ENCODE measurements at regions not wholly inside any gene's neighbourhood (a gene's known extent, or its start where the extent isn't known, plus 50 kb on each side); places are given as distances from the start of the nearest gene placed in this dataset.
A peak's percentile ranks its signal among the peaks of the same experiment; 100 is the strongest.

- ATAC-seq, result peak; percentile 16
- POLR2A ChIA-PET, result interaction anchor here (0.6 kb wide), 1 partner anchor 454 kb away, joined by 3 read pairs; no protein-coding TSS in a partner anchor
- CTCF ChIA-PET, result interaction anchor here (2.0 kb wide), 1 partner anchor 16 kb away, joined by 6 read pairs; no protein-coding TSS in a partner anchor
- Mint-ChIP-seq H3K4me3 (peak overlapping the region; percentile 0), H3K27ac (peak overlapping the region; percentile 77), H3K36me3 (ENCODE audit: low read depth) (peaks cover 2% of the 10 kb centered on the region), H3K4me1 (ENCODE audit: low read depth) (peaks cover 57% of the 10 kb centered on the region), H3K9me3 (ENCODE audit: insufficient read depth) (no peaks in the 10 kb centered on the region), H3K27me3 (ENCODE audit: low read depth) (no peaks in the 10 kb centered on the region)
- DNase-seq, result peak; percentile 52
Observed at GRCh38 chr3:27877061-27878013, 155.2 kb upstream of the EOMES start.

DNA sequence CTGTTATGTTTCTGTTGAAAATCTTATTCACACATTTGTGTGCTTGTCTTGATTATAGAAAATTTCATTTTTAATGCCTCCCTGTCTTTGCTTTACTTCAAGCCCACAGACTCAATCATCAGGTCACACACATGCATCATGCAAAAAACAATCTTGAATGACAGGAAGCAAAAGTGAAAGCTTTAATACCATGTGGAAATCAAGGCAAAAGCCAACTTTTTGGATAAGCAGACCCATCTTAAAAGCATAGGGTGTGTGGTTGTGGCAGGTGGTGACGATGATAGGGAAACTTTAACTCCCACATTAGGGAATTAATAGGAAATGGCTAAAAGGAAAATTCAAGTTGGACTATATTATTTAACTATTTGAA lies 155.9 kb upstream of the EOMES start:
- H3K36me3 Mint-ChIP-seq (ENCODE audit: low read depth), result peaks cover 2% of the 10 kb centered on the region
- no peak for ATAC-seq
- ChIA-PET CTCF (interaction anchor here (1.2 to 2.0 kb wide), 2 partner anchors 17 to 43 kb away, joined by 3 to 6 read pairs; no protein-coding TSS in a partner anchor), POLR2A (interaction anchor here (0.6 kb wide), 1 partner anchor 454 kb away, joined by 3 read pairs; no protein-coding TSS in a partner anchor)
- DNase-seq, result no peak
- peak overlapping the region; percentile 0 for H3K4me3 Mint-ChIP-seq
- peaks cover 57% of the 10 kb centered on the region for H3K4me1 Mint-ChIP-seq (ENCODE audit: low read depth)
- no peaks in the 10 kb centered on the region for H3K9me3 Mint-ChIP-seq (ENCODE audit: insufficient read depth)
- H3K27me3 Mint-ChIP-seq (ENCODE audit: low read depth), result no peaks in the 10 kb centered on the region
- H3K27ac Mint-ChIP-seq, result peak overlapping the region; percentile 77

DNA sequence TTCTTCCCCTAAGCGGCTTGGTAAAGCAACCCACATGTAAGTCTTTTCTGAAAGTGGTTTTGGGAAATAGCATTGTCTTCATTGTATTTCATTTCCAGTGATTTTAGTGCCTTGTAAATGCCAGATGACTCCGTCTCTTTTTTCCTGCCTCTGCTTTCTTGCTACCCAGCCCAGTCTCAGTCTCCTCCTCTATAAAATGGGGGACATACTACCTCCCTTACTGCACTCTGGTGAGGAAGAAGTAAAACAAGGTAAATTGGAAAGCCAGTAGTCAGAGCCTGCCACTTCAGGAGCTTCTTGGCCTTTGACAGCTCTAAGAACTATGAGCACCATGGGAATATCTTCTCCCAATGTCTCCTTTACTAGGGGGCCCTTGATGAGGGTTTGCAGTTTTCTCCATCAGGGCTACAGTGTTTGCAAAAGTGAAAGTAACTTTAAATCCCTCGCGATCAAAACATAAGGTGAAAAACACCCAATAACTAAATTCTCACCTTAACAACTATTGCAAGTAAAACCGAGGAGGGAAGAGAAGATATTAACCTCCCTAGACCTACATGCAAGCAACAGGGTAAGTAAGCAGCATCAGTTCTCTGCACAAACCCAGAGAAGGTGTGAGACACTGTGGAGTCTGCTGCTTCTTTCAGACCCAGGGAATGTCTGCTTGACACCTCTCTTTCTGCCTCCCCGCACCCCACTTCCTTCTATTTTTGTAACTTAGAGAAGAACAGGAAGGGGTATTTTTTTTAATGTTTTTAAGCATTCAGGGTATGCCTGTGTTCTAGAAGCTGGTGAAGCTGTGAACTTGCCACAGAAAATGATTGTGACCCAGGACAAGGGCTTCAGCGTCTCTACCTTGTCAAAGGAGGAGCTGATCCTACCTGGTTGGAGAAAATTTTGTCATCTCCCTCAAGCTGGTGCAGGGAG lies 159.1 kb upstream of the EOMES start:
- Mint-ChIP-seq H3K27ac (peak overlapping the region; percentile 95), H3K4me3 (peak overlapping the region; percentile 85), H3K27me3 (ENCODE audit: low read depth) (no peaks in the 10 kb centered on the region), H3K9me3 (ENCODE audit: insufficient read depth) (no peaks in the 10 kb centered on the region), H3K36me3 (ENCODE audit: low read depth) (peaks cover 2% of the 10 kb centered on the region), H3K4me1 (ENCODE audit: low read depth) (peaks cover 55% of the 10 kb centered on the region)
- ChIA-PET POLR2A (interaction anchor here (0.6 to 1.7 kb wide), 3 partner anchors 12 to 468 kb away, joined by 3 to 6 read pairs (median 5); partner anchors contain the start of genes AZI2 and ZCWPW2), CTCF (interaction anchor here (1.1 to 1.9 kb wide), 3 partner anchors 20 to 452 kb away, joined by 3 to 11 read pairs (median 3); partner anchors contain the start of gene EOMES)
- DNase-seq (peak; percentile 69), ATAC-seq (peak; percentile 78)

- DNase-seq (no peak), ATAC-seq (no peak)
- Mint-ChIP-seq H3K4me3 (no peak overlapping the region), H3K27me3 (ENCODE audit: low read depth) (no peaks in the 10 kb centered on the region), H3K9me3 (ENCODE audit: insufficient read depth) (no peaks in the 10 kb centered on the region), H3K27ac (no peak overlapping the region), H3K36me3 (ENCODE audit: low read depth) (peaks cover 2% of the 10 kb centered on the region), H3K4me1 (ENCODE audit: low read depth) (peaks cover 39% of the 10 kb centered on the region)
- CTCF ChIA-PET, result no interaction called here
- POLR2A ChIA-PET, result no interaction called here
Observed at GRCh38 chr3:27883266-27883665, 161.1 kb upstream of the EOMES start.

DNA sequence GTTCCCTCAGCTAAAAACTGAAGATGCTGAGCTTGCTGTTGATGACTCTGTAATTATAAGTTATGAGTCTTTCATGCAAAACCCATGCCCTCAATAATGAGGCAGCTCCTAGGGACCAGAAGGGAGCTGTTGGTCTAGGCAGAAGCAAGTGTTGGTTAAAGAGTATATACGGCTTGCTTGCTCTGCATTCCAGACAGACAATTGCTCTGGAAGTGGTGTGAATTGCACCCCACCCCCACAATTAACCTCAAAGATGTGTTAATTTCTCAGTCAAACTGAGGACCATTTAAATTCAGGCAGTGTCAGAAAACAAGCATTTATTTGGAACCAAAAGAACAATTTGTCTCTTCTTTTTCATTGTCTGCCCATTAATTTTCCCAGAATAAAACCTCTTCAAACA lies 163.5 kb upstream of the EOMES start:
- DNase-seq (no peak), ATAC-seq (no peak)
- Mint-ChIP-seq H3K27ac (no peak overlapping the region), H3K9me3 (ENCODE audit: insufficient read depth) (no peaks in the 10 kb centered on the region), H3K36me3 (ENCODE audit: low read depth) (no peaks in the 10 kb centered on the region), H3K4me3 (no peak overlapping the region), H3K27me3 (ENCODE audit: low read depth) (no peaks in the 10 kb centered on the region), H3K4me1 (ENCODE audit: low read depth) (peaks cover 19% of the 10 kb centered on the region)
- ChIA-PET CTCF (interaction anchor here (1.5 kb wide), 1 partner anchor 173 kb away, joined by 3 read pairs; no protein-coding TSS in a partner anchor), POLR2A (no interaction called here)

GRCh38 chr3:27888562-27888961 lies 166.4 kb upstream of the EOMES start:
- H3K4me1 Mint-ChIP-seq (ENCODE audit: low read depth), result no peaks in the 10 kb centered on the region
- H3K27ac Mint-ChIP-seq, result no peak overlapping the region
- H3K9me3 Mint-ChIP-seq (ENCODE audit: insufficient read depth), result peaks cover 16% of the 10 kb centered on the region
- DNase-seq (no peak), ATAC-seq (no peak)
- POLR2A ChIA-PET, result no interaction called here
- no peak overlapping the region for H3K4me3 Mint-ChIP-seq
- no peaks in the 10 kb centered on the region for H3K27me3 Mint-ChIP-seq (ENCODE audit: low read depth)
- peaks cover 13% of the 10 kb centered on the region for H3K36me3 Mint-ChIP-seq (ENCODE audit: low read depth)
- CTCF ChIA-PET, result interaction anchor here (0.8 kb wide), 1 partner anchor 167 kb away, joined by 3 read pairs; no protein-coding TSS in a partner anchor

DNA sequence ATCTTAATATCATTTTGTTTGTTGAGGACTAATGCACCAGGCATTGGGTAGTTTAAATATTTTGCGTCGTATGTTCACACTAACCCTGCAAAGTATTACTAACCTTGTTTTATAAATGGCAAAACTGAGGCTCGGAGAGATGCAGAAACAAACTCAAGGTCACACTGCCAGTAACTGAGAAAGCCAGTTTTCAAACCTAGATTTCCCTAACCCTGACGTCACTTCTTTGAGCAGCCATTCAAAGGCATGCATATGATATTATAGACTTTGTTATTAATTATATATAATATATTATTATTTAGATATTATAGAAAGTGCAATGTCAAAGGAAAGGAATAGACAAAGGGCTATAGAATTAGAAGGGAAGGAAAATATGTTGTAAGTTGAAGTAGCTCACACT lies 167.6 kb upstream of the EOMES start:
- H3K36me3 Mint-ChIP-seq (ENCODE audit: low read depth), result peaks cover 13% of the 10 kb centered on the region
- no peak overlapping the region for H3K27ac Mint-ChIP-seq
- peaks cover 26% of the 10 kb centered on the region for H3K9me3 Mint-ChIP-seq (ENCODE audit: insufficient read depth)
- H3K4me1 Mint-ChIP-seq (ENCODE audit: low read depth), result no peaks in the 10 kb centered on the region
- DNase-seq (no peak), ATAC-seq (no peak)
- ChIA-PET CTCF (no interaction called here), POLR2A (no interaction called here)
- no peak overlapping the region for H3K4me3 Mint-ChIP-seq
- H3K27me3 Mint-ChIP-seq (ENCODE audit: low read depth), result no peaks in the 10 kb centered on the region

DNA sequence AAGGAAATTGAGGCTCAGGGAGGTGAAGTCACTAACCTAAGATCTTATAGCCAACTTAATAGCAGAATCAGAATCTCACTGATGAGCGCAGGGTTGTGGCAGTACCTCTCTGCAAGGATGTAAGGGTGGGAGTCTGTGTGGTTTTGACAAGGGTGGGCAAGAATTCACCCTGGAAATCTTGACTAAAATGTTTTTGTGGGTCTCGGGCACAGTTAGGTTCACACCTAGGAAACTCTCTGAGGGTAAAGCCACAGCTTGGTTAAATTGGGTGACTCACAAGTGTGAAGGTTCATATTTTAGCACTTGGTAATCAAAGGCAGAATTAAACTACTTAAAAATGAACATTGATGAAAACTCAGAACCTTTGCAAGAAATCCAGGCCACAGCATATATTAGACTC lies 178.2 kb upstream of the EOMES start:
- peak; percentile 78 for ATAC-seq
- Mint-ChIP-seq H3K27me3 (ENCODE audit: low read depth) (no peaks in the 10 kb centered on the region), H3K27ac (peak overlapping the region; percentile 70), H3K4me3 (peak overlapping the region; percentile 29), H3K4me1 (ENCODE audit: low read depth) (peaks cover 44% of the 10 kb centered on the region), H3K9me3 (ENCODE audit: insufficient read depth) (peaks cover 18% of the 10 kb centered on the region), H3K36me3 (ENCODE audit: low read depth) (peaks cover 18% of the 10 kb centered on the region)
- ChIA-PET CTCF (no interaction called here), POLR2A (interaction anchor here (0.6 kb wide), 1 partner anchor 20 kb away, joined by 3 read pairs; no protein-coding TSS in a partner anchor)
- DNase-seq, result peak; percentile 51

DNA sequence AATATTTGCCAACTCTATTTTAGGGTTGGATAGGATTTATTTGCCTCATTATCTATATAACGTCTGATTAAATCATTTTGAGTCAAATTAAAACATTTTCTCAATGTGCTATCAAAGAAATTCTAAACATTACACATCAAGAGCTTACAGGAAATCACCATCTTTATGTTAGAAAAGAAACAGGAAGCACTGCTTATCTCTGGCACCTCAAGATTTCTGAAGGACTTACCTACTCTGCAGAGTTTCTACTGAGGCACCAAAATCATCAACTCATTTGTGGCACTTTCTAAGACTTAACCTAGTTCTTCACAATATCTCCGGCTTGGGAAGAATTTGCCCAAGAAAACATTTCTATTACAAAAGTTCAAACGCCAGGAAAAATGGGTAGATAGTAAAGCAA lies 181.3 kb upstream of the EOMES start:
- Mint-ChIP-seq H3K27ac (peak overlapping the region; percentile 88), H3K36me3 (ENCODE audit: low read depth) (peaks cover 16% of the 10 kb centered on the region), H3K4me3 (no peak overlapping the region), H3K27me3 (ENCODE audit: low read depth) (no peaks in the 10 kb centered on the region), H3K9me3 (ENCODE audit: insufficient read depth) (peaks cover 14% of the 10 kb centered on the region), H3K4me1 (ENCODE audit: low read depth) (peaks cover 59% of the 10 kb centered on the region)
- ATAC-seq (peak; percentile 32), DNase-seq (no peak)
- ChIA-PET POLR2A (no interaction called here), CTCF (no interaction called here)

DNA sequence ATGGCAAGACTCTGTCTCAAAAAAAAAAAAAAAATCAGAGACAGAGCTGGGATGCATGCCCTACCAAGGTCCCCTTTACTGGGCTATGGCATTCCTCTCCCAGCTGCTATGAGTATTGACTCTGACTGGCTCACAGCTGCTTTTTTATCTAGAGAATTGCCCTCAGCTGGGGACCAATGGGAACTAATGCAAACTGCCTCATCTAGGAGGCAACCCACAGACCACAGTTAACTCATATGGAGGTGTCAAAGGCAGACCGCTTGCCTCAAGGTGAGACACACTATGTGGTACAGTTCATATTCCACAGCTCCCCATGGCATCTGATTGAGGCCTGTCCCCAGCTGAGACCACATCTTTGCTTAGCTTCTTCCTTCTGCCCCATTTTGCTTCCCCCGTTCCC lies 183.5 kb upstream of the EOMES start:
- ATAC-seq (peak; percentile 84), DNase-seq (peak; percentile 59)
- Mint-ChIP-seq H3K27ac (no peak overlapping the region), H3K4me3 (no peak overlapping the region), H3K9me3 (ENCODE audit: insufficient read depth) (peaks cover 11% of the 10 kb centered on the region), H3K36me3 (ENCODE audit: low read depth) (peaks cover 14% of the 10 kb centered on the region), H3K4me1 (ENCODE audit: low read depth) (peaks cover 44% of the 10 kb centered on the region), H3K27me3 (ENCODE audit: low read depth) (no peaks in the 10 kb centered on the region)
- POLR2A ChIA-PET, result interaction anchor here (0.5 to 1.5 kb wide), 4 partner anchors 183 to 446 kb away, joined by 3 to 6 read pairs (median 4); partner anchors contain the start of genes AZI2, EOMES and ZCWPW2
- CTCF ChIA-PET, result interaction anchor here (0.6 to 2.7 kb wide), 5 partner anchors 9 to 444 kb away, joined by 3 to 11 read pairs (median 3); partner anchors contain the start of gene EOMES

- no peak for DNase-seq
Observed at GRCh38 chr3:27907148-27907547, 185.0 kb upstream of the EOMES start.

More at GRCh38 chr3:27907148-27907547, 185.0 kb upstream of the EOMES start:
- H3K9me3 Mint-ChIP-seq (ENCODE audit: insufficient read depth), result peaks cover 11% of the 10 kb centered on the region
- H3K27me3 Mint-ChIP-seq (ENCODE audit: low read depth), result no peaks in the 10 kb centered on the region
- H3K36me3 Mint-ChIP-seq (ENCODE audit: low read depth), result peaks cover 14% of the 10 kb centered on the region
- ChIA-PET POLR2A (no interaction called here), CTCF (interaction anchor here (2.7 kb wide), 1 partner anchor 185 kb away, joined by 11 read pairs; the partner anchor contains the start of gene EOMES)
- no peak overlapping the region for H3K27ac Mint-ChIP-seq
- no peak for ATAC-seq
- no peak overlapping the region for H3K4me3 Mint-ChIP-seq
- peaks cover 39% of the 10 kb centered on the region for H3K4me1 Mint-ChIP-seq (ENCODE audit: low read depth)

Measured in activated CD8-positive, alpha-beta T cell treated with anti-CD3 and anti-CD28 coated beads, Interleukin-2, amount 10 ng/mL, durations not matched to agents 7 days and 5 days (primary cell).